22Rv1 (cell line): ENCODE measurements at regions not wholly inside any gene's neighbourhood (a gene's known extent, or its start where the extent isn't known, plus 50 kb on each side); places are given as distances from the start of the nearest gene placed in this dataset.

ENCODE experiments used
- ZFX ChIP-seq: fragments of 450-650 bp; IDR thresholded peaks from 2 replicates; pipeline ENCODE4 v1.6.1; 2017; ENCODE audit warnings: antibody characterized with exemption, borderline replicate concordance
- TF ChIP-seq, protein P1 (sequence below): fragments of 450-650 bp; IDR thresholded peaks from 2 replicates; pipeline ENCODE4 v1.5.1; 2017; ENCODE audit warnings: mild to moderate bottlenecking

DNA sequence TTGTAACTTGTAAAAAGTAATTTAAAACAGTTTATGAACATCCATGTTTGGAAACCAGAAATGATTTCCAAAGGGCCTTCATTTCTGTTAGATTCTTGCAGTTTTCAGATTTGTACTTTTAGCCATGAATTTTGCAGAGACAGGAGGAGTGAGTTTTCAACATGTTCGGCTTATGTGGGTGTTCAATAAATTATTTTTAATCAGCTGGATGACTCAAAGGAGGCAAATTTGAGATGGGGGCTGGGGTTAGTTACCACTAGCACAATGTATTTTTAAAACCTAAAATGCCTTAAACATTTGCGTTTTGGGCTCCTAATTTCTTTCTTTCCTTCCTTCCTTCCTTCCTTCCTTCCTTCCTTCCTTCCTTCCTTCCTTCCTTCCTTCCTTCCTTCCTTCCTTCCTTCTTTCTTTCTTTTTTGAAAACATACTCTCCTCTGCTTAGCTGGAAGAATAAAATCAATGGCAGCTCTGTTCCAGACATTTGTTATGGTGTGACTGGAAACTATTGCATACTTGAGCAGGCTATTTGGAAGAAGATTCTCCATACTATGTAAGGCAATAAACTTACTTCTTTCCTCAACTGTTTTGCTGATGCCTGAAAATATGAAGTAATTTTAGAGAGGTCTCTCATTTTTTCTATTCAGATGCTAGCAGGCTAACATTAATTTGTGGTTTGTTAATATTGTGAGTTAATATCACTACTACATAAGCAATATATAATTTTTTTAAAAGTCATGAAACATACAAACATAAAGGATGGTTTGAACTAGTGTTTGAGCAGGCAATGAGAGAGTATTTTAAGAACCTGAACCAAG lies 394.4 kb downstream of the NYAP2 start:
- TF ChIP-seq, protein P1, sequence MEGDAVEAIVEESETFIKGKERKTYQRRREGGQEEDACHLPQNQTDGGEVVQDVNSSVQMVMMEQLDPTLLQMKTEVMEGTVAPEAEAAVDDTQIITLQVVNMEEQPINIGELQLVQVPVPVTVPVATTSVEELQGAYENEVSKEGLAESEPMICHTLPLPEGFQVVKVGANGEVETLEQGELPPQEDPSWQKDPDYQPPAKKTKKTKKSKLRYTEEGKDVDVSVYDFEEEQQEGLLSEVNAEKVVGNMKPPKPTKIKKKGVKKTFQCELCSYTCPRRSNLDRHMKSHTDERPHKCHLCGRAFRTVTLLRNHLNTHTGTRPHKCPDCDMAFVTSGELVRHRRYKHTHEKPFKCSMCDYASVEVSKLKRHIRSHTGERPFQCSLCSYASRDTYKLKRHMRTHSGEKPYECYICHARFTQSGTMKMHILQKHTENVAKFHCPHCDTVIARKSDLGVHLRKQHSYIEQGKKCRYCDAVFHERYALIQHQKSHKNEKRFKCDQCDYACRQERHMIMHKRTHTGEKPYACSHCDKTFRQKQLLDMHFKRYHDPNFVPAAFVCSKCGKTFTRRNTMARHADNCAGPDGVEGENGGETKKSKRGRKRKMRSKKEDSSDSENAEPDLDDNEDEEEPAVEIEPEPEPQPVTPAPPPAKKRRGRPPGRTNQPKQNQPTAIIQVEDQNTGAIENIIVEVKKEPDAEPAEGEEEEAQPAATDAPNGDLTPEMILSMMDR = no peak
- TF ChIP-seq ZFX = no peak
